Mesenchymal stem cell (in vitro differentiated cells and primary cell): ENCODE measurements at regions not wholly inside any gene's neighbourhood (a gene's known extent, or its start where the extent isn't known, plus 50 kb on each side); places are given as distances from the start of the nearest gene placed in this dataset.
"Not testable (repeated sequence)": the region's sequence is repeated elsewhere in the genome, so short reads cannot be mapped to it uniquely, and the experiment has no call there.

Experiments
- DNase-seq: peaks from one replicate; pipeline ENCODE4 v3.0.0-alpha.2; 2013
- H2AFZ ChIP-seq: one replicate; pipeline ENCODE4 v1.6.1; 2013; ENCODE audit warnings: low read depth, mild to moderate bottlenecking, control low read depth, inconsistent platforms, low read length, moderate library complexity
- H2AK5ac ChIP-seq: 2 replicates; pipeline ENCODE4 v1.6.1; 2013; ENCODE audit warnings: low read length, moderate library complexity, mild to moderate bottlenecking, inconsistent platforms; ENCODE audit not compliant: severe bottlenecking
- H2BK120ac ChIP-seq: one replicate; pipeline ENCODE4 v1.6.1; 2013; ENCODE audit warnings: low read depth, mild to moderate bottlenecking, inconsistent platforms, low read length, moderate library complexity
- H2BK12ac ChIP-seq, 2 experiments: one replicate each; pipeline ENCODE4 v1.6.1; 2013; ENCODE audit warnings: inconsistent platforms in 2 of 2, low read length in 2 of 2, mild to moderate bottlenecking in 2 of 2, moderate library complexity in 2 of 2, control low read depth in 1 of 2
- H2BK15ac ChIP-seq: one replicate; pipeline ENCODE4 v1.6.1; 2013; ENCODE audit warnings: mild to moderate bottlenecking, low read depth, inconsistent platforms; ENCODE audit not compliant: poor library complexity, severe bottlenecking
- H2BK5ac ChIP-seq: 2 replicates; pipeline ENCODE4 v1.6.1; 2013; ENCODE audit warnings: low read depth, mild to moderate bottlenecking, low read length, control low read depth, inconsistent platforms; ENCODE audit not compliant: poor library complexity, severe bottlenecking
- H3K14ac ChIP-seq, 2 experiments: one replicate each; pipeline ENCODE4 v1.6.1; 2013; ENCODE audit warnings: inconsistent platforms in 2 of 2, low read length in 2 of 2, control low read depth in 1 of 2, mild to moderate bottlenecking in 1 of 2, moderate library complexity in 1 of 2
- H3K18ac ChIP-seq, 2 experiments: one replicate each; pipeline ENCODE4 v1.6.1; 2013; ENCODE audit warnings: inconsistent platforms in 2 of 2, low read length in 2 of 2, control low read depth in 1 of 2, low read depth in 1 of 2, mild to moderate bottlenecking in 1 of 2
- H3K23ac ChIP-seq, 2 experiments: one replicate each; pipeline ENCODE4 v1.6.1; 2013; ENCODE audit warnings: inconsistent platforms in 2 of 2, low read length in 2 of 2, mild to moderate bottlenecking in 2 of 2, moderate library complexity in 2 of 2, control low read depth in 1 of 2
- H3K27ac ChIP-seq: 2 replicates; pipeline ENCODE4 v1.5.1; 2013; ENCODE audit warnings: mild to moderate bottlenecking, moderate library complexity, low read length, control low read depth, inconsistent platforms; ENCODE audit not compliant: poor library complexity, severe bottlenecking
- H3K27me3 ChIP-seq, 2 experiments: 2 replicates each; pipeline versions ENCODE4 v1.6.1 to v1.7.0; 2013; ENCODE audit warnings: low read length in 2 of 2, mild to moderate bottlenecking in 2 of 2, moderate library complexity in 2 of 2, control low read depth in 1 of 2, inconsistent platforms in 1 of 2; ENCODE audit not compliant: control insufficient read depth in 1 of 2, insufficient read depth in 1 of 2
- H3K36me3 ChIP-seq, 2 experiments: 2 replicates each; pipeline versions ENCODE4 v1.6.1 to v1.7.0; 2013; ENCODE audit warnings: low read length in 2 of 2, control low read depth in 1 of 2, inconsistent platforms in 1 of 2, low read depth in 1 of 2, mild to moderate bottlenecking in 1 of 2; ENCODE audit not compliant: insufficient read depth in 2 of 2, control insufficient read depth in 1 of 2
- H3K4ac ChIP-seq, 2 experiments: one replicate each; pipeline ENCODE4 v1.6.1; 2013; ENCODE audit warnings: inconsistent platforms in 2 of 2, low read length in 2 of 2, mild to moderate bottlenecking in 2 of 2, moderate library complexity in 2 of 2, control low read depth in 1 of 2, low read depth in 1 of 2
- H3K4me1 ChIP-seq: 2 replicates; pipeline ENCODE4 v1.6.1; 2013; ENCODE audit warnings: low read depth, low read length, control low read depth; ENCODE audit not compliant: control insufficient read depth, insufficient read depth
- H3K4me2 ChIP-seq: 2 replicates; pipeline ENCODE4 v1.6.1; 2013; ENCODE audit warnings: low read length, mild to moderate bottlenecking, inconsistent platforms; ENCODE audit not compliant: poor library complexity, severe bottlenecking
- H3K4me3 ChIP-seq, 2 experiments: 2 replicates each; pipeline versions ENCODE4 v1.5.1 to v1.7.0; 2013; ENCODE audit warnings: low read length in 2 of 2, mild to moderate bottlenecking in 2 of 2, control low read depth in 1 of 2, low read depth in 1 of 2; ENCODE audit not compliant: insufficient read depth in 1 of 2
- H3K79me1 ChIP-seq: replicated peaks from 2 replicates; pipeline ENCODE4 v1.6.1; 2013; ENCODE audit warnings: mild to moderate bottlenecking, control low read depth, low read length, inconsistent platforms; ENCODE audit not compliant: poor library complexity, severe bottlenecking
- H3K9ac ChIP-seq: 2 replicates; pipeline ENCODE4 v1.7.0; 2013; ENCODE audit warnings: mild to moderate bottlenecking, low read length, moderate library complexity
- H3K9me3 ChIP-seq: 2 replicates; pipeline ENCODE4 v1.7.0; 2013; ENCODE audit warnings: mild to moderate bottlenecking, low read length; ENCODE audit not compliant: control insufficient read depth
- H4K8ac ChIP-seq: one replicate; pipeline ENCODE4 v1.6.1; 2013; ENCODE audit warnings: inconsistent platforms, mild to moderate bottlenecking, low read length, moderate library complexity
- H4K91ac ChIP-seq: one replicate; pipeline ENCODE4 v1.6.1; 2013; ENCODE audit warnings: mild to moderate bottlenecking, low read length, inconsistent platforms
- WGBS: methylation state at CpG from one replicate; pipeline ENCODE4 v1.1.7; 2013; ENCODE audit warnings: mixed read lengths; 5-methylcytosine and 5-hydroxymethylcytosine counted together

DNA sequence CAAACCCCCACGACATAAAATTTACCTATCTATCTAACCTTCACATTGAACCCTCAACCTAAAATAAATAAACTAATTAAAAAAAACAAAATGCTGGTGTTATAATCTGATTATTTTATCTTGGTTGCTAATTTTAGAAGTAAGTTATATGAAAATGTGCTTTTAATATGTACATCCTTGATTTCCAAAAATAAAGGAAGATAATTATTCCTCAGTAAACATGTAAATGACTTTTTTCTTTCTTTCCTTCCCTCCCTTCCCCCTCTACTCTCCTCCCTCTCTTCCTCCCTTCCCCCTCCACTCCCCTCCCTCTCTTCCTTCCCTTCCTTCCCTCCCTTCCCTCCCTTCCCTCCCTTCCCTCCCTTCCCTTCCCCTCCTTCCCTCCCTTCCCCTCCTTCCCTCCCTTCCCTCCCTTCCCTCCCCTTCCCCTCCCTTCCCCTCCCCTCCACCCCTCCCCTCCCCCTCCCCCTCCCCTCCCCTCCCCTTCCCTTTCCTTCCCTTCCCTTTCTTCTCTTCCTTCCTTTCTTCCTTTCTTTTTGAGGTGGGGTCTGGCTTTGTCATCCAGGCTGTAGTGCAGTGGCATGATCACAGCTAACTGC is 180.0 kb upstream of the GIMD1 start:
- Histone ChIP-seq H3K27me3 (no peaks in the 10 kb centered on the region), H3K27ac (no peak overlapping the region), H3K4me1 (no peaks in the 10 kb centered on the region), H3K23ac (no peak overlapping the region), H2BK12ac (no peak overlapping the region), H3K9ac (no peak overlapping the region), H2BK120ac (no peak overlapping the region), H3K9me3 (peaks cover 5% of the 10 kb centered on the region), H3K36me3 (no peaks in the 10 kb centered on the region), H2BK15ac (no peak overlapping the region), H2AFZ (no peak overlapping the region), H2AK5ac (no peak overlapping the region), H4K8ac (no peak overlapping the region), H2BK5ac (no peak overlapping the region), H3K4me3 (no peak overlapping the region), H3K4me2 (no peak overlapping the region), H3K79me1 (no peaks in the 10 kb centered on the region), H4K91ac (no peak overlapping the region), H3K4ac (no peak overlapping the region), H3K14ac (no peak overlapping the region), H3K18ac (no peak overlapping the region)
- DNase-seq: no peak
- no CpG with 5 or more reads among the region's 1 CpG for WGBS

DNA sequence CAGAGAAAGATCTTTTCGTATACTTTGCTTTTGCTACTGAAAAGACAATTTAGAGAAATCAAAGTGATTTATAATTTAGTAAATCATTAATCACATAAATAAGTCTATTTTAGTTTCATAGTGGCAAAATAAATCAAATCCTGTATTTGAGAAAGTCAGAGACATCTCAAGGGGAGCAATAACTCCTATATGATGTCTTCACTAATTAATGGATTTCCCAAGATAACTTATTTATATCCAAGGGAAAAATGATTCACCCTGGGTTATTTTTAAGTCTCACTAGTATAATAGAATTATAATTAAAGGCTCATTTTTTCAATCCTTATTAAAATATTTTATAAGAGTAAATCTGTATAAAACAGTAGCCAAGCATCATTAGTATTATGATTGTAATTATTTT is 177.8 kb upstream of the GIMD1 start:
- WGBS: no CpG with 5 or more reads among the region's 1 CpG
- H3K9me3 ChIP-seq: peaks cover 5% of the 10 kb centered on the region

DNA sequence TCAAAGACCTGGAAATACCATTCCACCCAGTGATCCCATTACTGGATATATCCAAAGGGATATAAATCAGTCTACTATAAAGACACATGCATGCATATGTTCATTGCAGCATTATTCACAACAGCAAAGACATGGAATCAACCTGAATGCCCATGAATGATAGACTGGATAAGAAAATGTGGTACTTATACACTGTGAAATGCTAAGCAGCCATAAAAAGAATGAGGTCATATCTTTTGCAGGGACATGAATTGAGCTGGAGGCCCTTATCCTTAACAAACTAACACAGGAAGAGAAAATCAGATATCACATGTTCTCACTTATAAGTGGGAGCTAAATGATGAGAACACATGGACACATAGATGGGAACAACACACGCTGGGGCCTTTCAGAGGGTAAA is 174.0 kb upstream of the GIMD1 start:
- H3K27me3 ChIP-seq, H3K14ac ChIP-seq, H2AK5ac ChIP-seq, H3K4me2 ChIP-seq, H2BK120ac ChIP-seq, H4K8ac ChIP-seq, H3K23ac ChIP-seq, H3K4me3 ChIP-seq, H2BK5ac ChIP-seq, H3K36me3 ChIP-seq, H2BK12ac ChIP-seq, H3K18ac ChIP-seq, H2AFZ ChIP-seq, H3K27ac ChIP-seq, H4K91ac ChIP-seq, H2BK15ac ChIP-seq, H3K9ac ChIP-seq, H3K4ac ChIP-seq, H3K9me3 ChIP-seq, H3K4me1 ChIP-seq, H3K79me1 ChIP-seq: not testable (repeated sequence)
- WGBS: no CpG with 5 or more reads among the region's 1 CpG
- DNase-seq: peak; percentile 35

More for the DNA sequence above, 177.8 kb upstream of the GIMD1 start:
- no peaks in the 10 kb centered on the region for H3K27me3 ChIP-seq
- no peaks in the 10 kb centered on the region for H3K36me3 ChIP-seq
- no peak overlapping the region for H3K14ac ChIP-seq
- no peak overlapping the region for H2BK15ac ChIP-seq
- no peak overlapping the region for H3K27ac ChIP-seq
- H3K18ac ChIP-seq: no peak overlapping the region
- H2BK5ac ChIP-seq: no peak overlapping the region
- no peak overlapping the region for H3K4me2 ChIP-seq
- H2AFZ ChIP-seq: no peak overlapping the region
- no peaks in the 10 kb centered on the region for H3K4me1 ChIP-seq
- H2AK5ac ChIP-seq: no peak overlapping the region
- no peak overlapping the region for H3K4me3 ChIP-seq
- H4K8ac ChIP-seq: no peak overlapping the region
- DNase-seq: no peak
- no peak overlapping the region for H2BK120ac ChIP-seq
- H3K23ac ChIP-seq: no peak overlapping the region
- no peaks in the 10 kb centered on the region for H3K79me1 ChIP-seq
- H2BK12ac ChIP-seq: no peak overlapping the region
- no peak overlapping the region for H3K9ac ChIP-seq
- H4K91ac ChIP-seq: no peak overlapping the region
- no peak overlapping the region for H3K4ac ChIP-seq

DNA sequence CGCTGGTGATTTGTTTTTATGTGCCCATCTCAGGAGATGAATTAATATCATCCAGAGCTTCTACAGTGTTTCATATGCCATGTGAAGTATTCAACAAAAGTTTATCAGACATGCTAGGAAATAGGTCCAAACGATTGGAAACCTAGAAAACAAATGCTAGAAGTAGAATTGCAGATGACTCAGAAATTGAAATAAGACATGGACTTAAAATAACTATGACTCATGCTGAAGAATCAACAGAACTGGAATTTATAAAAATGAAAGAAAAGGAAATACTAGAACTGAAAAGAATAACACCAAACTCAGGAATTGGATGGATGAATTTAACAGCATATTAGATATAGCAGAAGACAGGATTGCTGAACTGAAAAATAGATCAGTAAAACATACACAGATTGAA is 172.7 kb upstream of the GIMD1 start:
- DNase-seq: peak; percentile 52
- WGBS: 14% methylated on average over 1 of the region's 2 CpGs
- Histone ChIP-seq H3K14ac (no peak overlapping the region), H2AK5ac (no peak overlapping the region), H4K91ac (no peak overlapping the region), H2BK120ac (no peak overlapping the region), H3K4me3 (no peak overlapping the region), H3K27me3 (no peaks in the 10 kb centered on the region), H3K23ac (no peak overlapping the region), H3K79me1 (no peaks in the 10 kb centered on the region), H3K4ac (no peak overlapping the region), H2AFZ (no peak overlapping the region), H2BK15ac (no peak overlapping the region), H2BK12ac (no peak overlapping the region), H3K9ac (peak overlapping the region; percentile 69), H3K18ac (no peak overlapping the region), H3K27ac (no peak overlapping the region), H3K36me3 (no peaks in the 10 kb centered on the region), H3K4me1 (peaks cover 3% of the 10 kb centered on the region), H2BK5ac (no peak overlapping the region), H3K9me3 (no peaks in the 10 kb centered on the region), H3K4me2 (no peak overlapping the region), H4K8ac (no peak overlapping the region)
